ENCODE measurements at regions not wholly inside any gene's neighbourhood (a gene's known extent, or its start where the extent isn't known, plus 50 kb on each side); places are given as distances from the start of the nearest gene placed in this dataset.

DNA sequence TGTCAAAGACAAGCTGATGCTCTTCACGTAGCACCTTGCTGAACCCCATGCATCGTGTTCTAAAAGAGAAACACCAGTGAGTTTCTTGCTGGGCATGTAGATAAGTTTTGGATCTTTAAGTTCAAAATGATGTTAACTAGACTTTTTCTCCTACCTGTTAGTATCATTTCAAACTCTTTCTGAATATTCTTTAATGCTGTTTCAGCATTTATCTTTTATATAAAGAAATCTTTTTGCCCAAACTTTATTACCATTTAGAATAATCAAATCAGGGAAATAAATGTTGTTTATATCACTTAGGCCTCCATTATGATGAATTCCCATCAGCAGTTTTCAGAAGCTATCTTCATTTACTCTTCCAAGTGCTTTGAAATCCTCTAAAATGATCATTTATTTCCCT lies 542.8 kb downstream of the CDH10 start:
- Histone ChIP-seq H3K9me3 (ENCODE audit: insufficient read depth, low read depth, low read length) (no peaks in the 10 kb centered on the region), H3K4me1 (ENCODE audit: insufficient read depth, low read length, poor library complexity, severe bottlenecking) (no peaks in the 10 kb centered on the region)
- TF ChIP-seq, protein P1, sequence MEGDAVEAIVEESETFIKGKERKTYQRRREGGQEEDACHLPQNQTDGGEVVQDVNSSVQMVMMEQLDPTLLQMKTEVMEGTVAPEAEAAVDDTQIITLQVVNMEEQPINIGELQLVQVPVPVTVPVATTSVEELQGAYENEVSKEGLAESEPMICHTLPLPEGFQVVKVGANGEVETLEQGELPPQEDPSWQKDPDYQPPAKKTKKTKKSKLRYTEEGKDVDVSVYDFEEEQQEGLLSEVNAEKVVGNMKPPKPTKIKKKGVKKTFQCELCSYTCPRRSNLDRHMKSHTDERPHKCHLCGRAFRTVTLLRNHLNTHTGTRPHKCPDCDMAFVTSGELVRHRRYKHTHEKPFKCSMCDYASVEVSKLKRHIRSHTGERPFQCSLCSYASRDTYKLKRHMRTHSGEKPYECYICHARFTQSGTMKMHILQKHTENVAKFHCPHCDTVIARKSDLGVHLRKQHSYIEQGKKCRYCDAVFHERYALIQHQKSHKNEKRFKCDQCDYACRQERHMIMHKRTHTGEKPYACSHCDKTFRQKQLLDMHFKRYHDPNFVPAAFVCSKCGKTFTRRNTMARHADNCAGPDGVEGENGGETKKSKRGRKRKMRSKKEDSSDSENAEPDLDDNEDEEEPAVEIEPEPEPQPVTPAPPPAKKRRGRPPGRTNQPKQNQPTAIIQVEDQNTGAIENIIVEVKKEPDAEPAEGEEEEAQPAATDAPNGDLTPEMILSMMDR (conservative IDR thresholded peaks at IDR 0.05; ENCODE audit: low read length): no peak
- TF ChIP-seq EZH2phosphoT487 (IDR thresholded peaks at IDR 0.05; ENCODE audit: borderline replicate concordance): no peak

DNA sequence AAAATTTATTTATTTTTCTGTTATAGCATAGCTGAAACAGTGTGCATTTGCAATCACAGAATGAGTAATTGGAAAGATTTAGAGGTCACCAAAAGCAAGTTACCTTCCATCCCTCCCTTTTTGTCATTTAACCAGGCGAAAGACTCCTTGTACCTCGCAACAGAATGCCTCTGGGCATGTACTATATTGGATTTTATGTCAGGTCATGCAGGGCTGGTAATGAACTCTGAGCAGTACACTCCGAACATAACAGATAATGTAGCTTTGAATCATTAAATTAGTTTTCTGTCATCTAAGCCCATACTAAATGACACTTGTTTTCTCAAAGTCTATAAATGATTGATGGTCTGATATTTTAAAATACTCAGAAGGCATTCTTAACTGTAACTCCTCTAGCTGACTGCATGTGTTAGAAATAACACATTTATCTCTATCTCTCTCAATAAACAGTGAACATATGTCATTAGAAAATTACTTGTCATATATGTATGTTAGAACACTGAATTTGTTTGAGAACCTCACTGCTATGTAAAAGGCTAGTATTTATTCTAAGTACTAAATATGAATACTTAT lies 541.2 kb downstream of the CDH10 start:
- Histone ChIP-seq H3K36me3 (ENCODE audit: insufficient read depth, low read length) (no peaks in the 10 kb centered on the region), H3K4me2 (ENCODE audit: low read depth, low read length, poor library complexity, severe bottlenecking) (no peak overlapping the region), H4K20me1 (ENCODE audit: insufficient read depth, low read length, poor library complexity, severe bottlenecking) (no peaks in the 10 kb centered on the region), H3K27me3 (ENCODE audit: insufficient read depth, low read length, poor library complexity, severe bottlenecking) (no peaks in the 10 kb centered on the region), H3K4me3 (ENCODE audit: low read length, poor library complexity, severe bottlenecking) (no peak overlapping the region), H3F3A (ENCODE audit: low read depth) (no peaks in the 10 kb centered on the region), H3K9ac (ENCODE audit: low read depth, low read length, poor library complexity, severe bottlenecking) (no peak overlapping the region), H2AFZ (ENCODE audit: low read length) (no peak overlapping the region), H3K79me2 (ENCODE audit: insufficient read depth, low read length) (no peaks in the 10 kb centered on the region), H3K9me2 (replicated peaks; ENCODE audit: low read depth, low read length) (no peaks in the 10 kb centered on the region), H3K4me1 (ENCODE audit: insufficient read depth, low read length, poor library complexity, severe bottlenecking) (no peaks in the 10 kb centered on the region), H3K9me3 (ENCODE audit: insufficient read depth, low read depth, low read length) (no peaks in the 10 kb centered on the region)
- TF ChIP-seq, protein P1 (conservative IDR thresholded peaks at IDR 0.05; ENCODE audit: low read length): no peak
- no peak for TF ChIP-seq EZH2phosphoT487 (IDR thresholded peaks at IDR 0.05; ENCODE audit: borderline replicate concordance)

More for the DNA sequence above, 542.8 kb downstream of the CDH10 start:
- Histone ChIP-seq H3K36me3 (ENCODE audit: insufficient read depth, low read length) (no peaks in the 10 kb centered on the region), H3F3A (ENCODE audit: low read depth) (no peaks in the 10 kb centered on the region), H3K9ac (ENCODE audit: low read depth, low read length, poor library complexity, severe bottlenecking) (no peak overlapping the region), H3K27me3 (ENCODE audit: insufficient read depth, low read length, poor library complexity, severe bottlenecking) (no peaks in the 10 kb centered on the region), H3K79me2 (ENCODE audit: insufficient read depth, low read length) (no peaks in the 10 kb centered on the region), H3K9me2 (replicated peaks; ENCODE audit: low read depth, low read length) (no peaks in the 10 kb centered on the region), H3K4me2 (ENCODE audit: low read depth, low read length, poor library complexity, severe bottlenecking) (no peak overlapping the region), H3K4me3 (ENCODE audit: low read length, poor library complexity, severe bottlenecking) (no peak overlapping the region), H4K20me1 (ENCODE audit: insufficient read depth, low read length, poor library complexity, severe bottlenecking) (no peaks in the 10 kb centered on the region), H2AFZ (ENCODE audit: low read length) (no peak overlapping the region)

DNA sequence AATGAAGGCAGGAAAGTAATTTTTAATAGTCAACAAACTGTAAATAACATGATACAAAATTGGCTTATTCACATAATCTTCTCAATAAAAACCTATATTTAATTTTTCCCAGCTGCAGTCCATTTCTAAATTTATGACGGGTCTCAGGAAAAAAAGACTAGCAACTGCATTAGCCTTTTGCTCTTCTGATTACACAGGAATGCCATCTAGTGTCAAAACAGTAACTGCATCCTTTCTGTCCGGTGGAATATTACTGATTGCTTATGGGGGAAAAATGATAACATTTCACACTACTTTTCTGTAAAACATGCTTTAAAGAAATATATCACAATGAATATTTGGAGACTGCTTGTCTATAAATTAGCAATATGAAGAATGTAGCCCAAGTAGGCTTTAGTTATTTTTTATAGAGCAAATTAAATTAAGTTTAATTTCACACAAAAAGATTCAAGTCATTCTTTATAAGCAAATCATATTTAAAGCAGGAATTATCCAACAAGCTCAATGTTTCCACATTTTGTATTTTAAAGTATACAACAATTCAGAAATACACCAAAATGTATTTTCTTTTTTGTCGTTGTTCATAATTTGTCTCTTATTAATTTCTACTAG lies 534.7 kb downstream of the CDH10 start:
- Histone ChIP-seq H3K79me2 (ENCODE audit: insufficient read depth, low read length) (no peaks in the 10 kb centered on the region), H3K4me1 (ENCODE audit: insufficient read depth, low read length, poor library complexity, severe bottlenecking) (no peaks in the 10 kb centered on the region), H3K27me3 (ENCODE audit: insufficient read depth, low read length, poor library complexity, severe bottlenecking) (no peaks in the 10 kb centered on the region), H3K36me3 (ENCODE audit: insufficient read depth, low read length) (no peaks in the 10 kb centered on the region), H3K9me3 (ENCODE audit: insufficient read depth, low read depth, low read length) (no peaks in the 10 kb centered on the region), H4K20me1 (ENCODE audit: insufficient read depth, low read length, poor library complexity, severe bottlenecking) (no peaks in the 10 kb centered on the region), H3F3A (ENCODE audit: low read depth) (no peaks in the 10 kb centered on the region), H3K4me3 (ENCODE audit: low read length, poor library complexity, severe bottlenecking) (no peak overlapping the region), H3K9me2 (replicated peaks; ENCODE audit: low read depth, low read length) (no peaks in the 10 kb centered on the region), H3K9ac (ENCODE audit: low read depth, low read length, poor library complexity, severe bottlenecking) (no peak overlapping the region), H2AFZ (ENCODE audit: low read length) (no peak overlapping the region), H3K4me2 (ENCODE audit: low read depth, low read length, poor library complexity, severe bottlenecking) (no peak overlapping the region)
- TF ChIP-seq EZH2phosphoT487 (IDR thresholded peaks at IDR 0.05; ENCODE audit: borderline replicate concordance): no peak
- TF ChIP-seq, protein P1 (conservative IDR thresholded peaks at IDR 0.05; ENCODE audit: low read length): peak; percentile 65

Data from Loucy (cell line).